CD4-positive, CD25-positive, alpha-beta regulatory T cell (primary cell): ENCODE measurements at regions not wholly inside any gene's neighbourhood (a gene's known extent, or its start where the extent isn't known, plus 50 kb on each side); places are given as distances from the start of the nearest gene placed in this dataset.
"Not testable (repeated sequence)": the region's sequence is repeated elsewhere in the genome, so short reads cannot be mapped to it uniquely, and the experiment has no call there.

ENCODE experiments used
- ATAC-seq, 2 donors: fragments of 150-1000 bp; cut with Tn5 transposase; one replicate each; pipeline ENCODE4 v1.10.0; 2021; ENCODE audit warnings: low read depth in 2 of 2, moderate number of reproducible peaks in 2 of 2, moderate library complexity in 1 of 2
- DNase-seq, 3 donors: peaks; one replicate each; pipeline versions ENCODE4 v3.0.0 to v3.0.0-alpha.2; 2012 to 2022; ENCODE audit warnings: mixed read lengths in 1 of 3
- H3K27ac ChIP-seq: one replicate; pipeline ENCODE4 v1.7.0; 2013; ENCODE audit warnings: mild to moderate bottlenecking, low read length; ENCODE audit not compliant: insufficient read depth, poor library complexity, severe bottlenecking
- H3K27me3 ChIP-seq: one replicate; pipeline ENCODE4 v1.7.0; 2013; ENCODE audit warnings: low read length; ENCODE audit not compliant: control insufficient read depth, insufficient read depth
- H3K36me3 ChIP-seq: one replicate; pipeline ENCODE4 v1.7.0; 2013; ENCODE audit warnings: mild to moderate bottlenecking, low read length, moderate library complexity; ENCODE audit not compliant: control insufficient read depth, insufficient read depth
- H3K4me1 ChIP-seq: 2 replicates; pipeline ENCODE4 v1.7.0; 2013; ENCODE audit warnings: mild to moderate bottlenecking, low read length; ENCODE audit not compliant: insufficient read depth, control insufficient read depth, poor library complexity, severe bottlenecking
- H3K4me3 ChIP-seq: one replicate; pipeline ENCODE4 v1.7.0; 2013; ENCODE audit warnings: low read depth, mild to moderate bottlenecking, low read length, moderate library complexity
- H3K9me3 ChIP-seq, 2 experiments: 1 replicate in 1 of 2; 2 replicates in 1 of 2; pipeline ENCODE4 v1.7.0; 2013; ENCODE audit warnings: low read length in 2 of 2, mild to moderate bottlenecking in 1 of 2, moderate library complexity in 1 of 2; ENCODE audit not compliant: control insufficient read depth in 2 of 2
- H3K27ac Mint-ChIP-seq, 3 donors: one replicate each; pipeline ENCODE4 v1.8.0; 2020 to 2022; ENCODE audit warnings: mild to moderate bottlenecking in 3 of 3, mixed read lengths in 3 of 3, moderate library complexity in 2 of 3
- H3K27me3 Mint-ChIP-seq: one replicate; pipeline ENCODE4 v1.8.0; 2022; ENCODE audit warnings: mild to moderate bottlenecking, mixed read lengths
- H3K36me3 Mint-ChIP-seq: one replicate; pipeline ENCODE4 v1.8.0; 2020; ENCODE audit warnings: mixed read lengths
- H3K4me1 Mint-ChIP-seq, 4 donors: one replicate each; pipeline ENCODE4 v1.8.0; 2020 to 2022; ENCODE audit warnings: mixed read lengths in 4 of 4, mild to moderate bottlenecking in 1 of 4
- H3K4me3 Mint-ChIP-seq, 4 donors: one replicate each; pipeline ENCODE4 v1.8.0; 2020 to 2022; ENCODE audit warnings: mild to moderate bottlenecking in 4 of 4, mixed read lengths in 4 of 4, moderate library complexity in 3 of 4
- H3K9me3 Mint-ChIP-seq, 7 donors: one replicate each; pipeline ENCODE4 v1.8.0; 2020 to 2022; ENCODE audit warnings: mixed read lengths in 7 of 7, mild to moderate bottlenecking in 3 of 7, moderate library complexity in 2 of 7

DNA sequence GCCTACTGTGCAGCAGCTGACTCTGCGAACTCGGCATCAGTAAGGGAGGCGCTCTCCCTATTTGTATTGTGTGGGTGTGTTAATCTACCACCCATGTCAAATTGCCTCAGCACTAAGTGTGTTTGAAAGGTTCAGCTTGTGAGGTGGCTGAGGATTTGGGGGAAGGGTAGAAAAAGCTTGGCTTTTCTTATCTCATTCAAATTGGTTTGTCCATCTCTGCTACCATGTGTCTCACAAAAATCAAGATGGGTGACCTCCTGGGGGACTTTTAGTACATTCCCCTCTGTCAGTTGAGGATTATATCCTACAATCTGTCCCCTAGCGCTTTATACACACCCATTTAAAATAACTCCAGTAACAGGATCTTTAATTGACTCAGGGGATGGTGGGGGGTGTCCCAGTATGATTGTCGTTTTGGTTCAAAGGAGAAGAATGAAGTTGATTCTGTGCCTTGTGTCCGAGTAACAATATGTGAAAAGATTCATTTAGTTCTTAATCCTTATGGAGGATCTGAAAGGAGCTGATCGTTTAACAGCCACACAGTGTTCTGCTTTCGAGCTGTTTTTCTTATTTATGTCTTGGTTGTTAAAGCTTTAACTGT is 609.6 kb downstream of the PKHD1 start:
- DNase-seq (no peak), ATAC-seq (no peak)
- H3K27ac ChIP-seq = no peak overlapping the region
- no peak overlapping the region for H3K4me3 Mint-ChIP-seq
- H3K4me1 Mint-ChIP-seq = no peaks in the 10 kb centered on the region
- no peaks in the 10 kb centered on the region for H3K4me1 ChIP-seq
- peaks cover 0 to 5% (median under 1%) of the 10 kb centered on the region in 7 donors for H3K9me3 Mint-ChIP-seq
- H3K9me3 ChIP-seq = no peaks in the 10 kb centered on the region
- H3K36me3 Mint-ChIP-seq = no peaks in the 10 kb centered on the region
- H3K27me3 Mint-ChIP-seq = no peaks in the 10 kb centered on the region
- no peaks in the 10 kb centered on the region for H3K27me3 ChIP-seq
- no peaks in the 10 kb centered on the region for H3K36me3 ChIP-seq
- H3K4me3 ChIP-seq = no peak overlapping the region
- no peak overlapping the region for H3K27ac Mint-ChIP-seq

- no peaks in the 10 kb centered on the region for H3K9me3 ChIP-seq
- H3K36me3 Mint-ChIP-seq = no peaks in the 10 kb centered on the region
- no peak overlapping the region for H3K27ac ChIP-seq
- no peaks in the 10 kb centered on the region for H3K27me3 Mint-ChIP-seq
- peaks cover 0 to 10% (median 4%) of the 10 kb centered on the region in 7 donors for H3K9me3 Mint-ChIP-seq
- no peak overlapping the region for H3K27ac Mint-ChIP-seq
- no peaks in the 10 kb centered on the region for H3K27me3 ChIP-seq
- H3K36me3 ChIP-seq = no peaks in the 10 kb centered on the region
- no peaks in the 10 kb centered on the region for H3K4me1 Mint-ChIP-seq
- no peak overlapping the region for H3K4me3 ChIP-seq
- ATAC-seq (no peak), DNase-seq (no peak)
- H3K4me3 Mint-ChIP-seq = no peak overlapping the region
- H3K4me1 ChIP-seq = no peaks in the 10 kb centered on the region
Observed at GRCh38 chr6:51479296-51479695, 608.1 kb downstream of the PKHD1 start.

GRCh38 chr6:51480040-51480439 is 607.4 kb downstream of the PKHD1 start:
- no peaks in the 10 kb centered on the region for H3K27me3 ChIP-seq

GRCh38 chr6:51485869-51486268 is 601.5 kb downstream of the PKHD1 start:
- H3K27me3 Mint-ChIP-seq, DNase-seq, H3K4me1 Mint-ChIP-seq, H3K9me3 ChIP-seq, H3K4me1 ChIP-seq, H3K4me3 Mint-ChIP-seq, H3K36me3 Mint-ChIP-seq, ATAC-seq, H3K36me3 ChIP-seq, H3K27ac Mint-ChIP-seq, H3K27me3 ChIP-seq, H3K27ac ChIP-seq, H3K4me3 ChIP-seq: not testable (repeated sequence)
- H3K9me3 Mint-ChIP-seq = peaks cover 0 to 24% (median 16%) of the 10 kb centered on the region in 7 donors

More at GRCh38 chr6:51480040-51480439, 607.4 kb downstream of the PKHD1 start:
- H3K9me3 Mint-ChIP-seq = peaks cover 0 to 12% (median 4%) of the 10 kb centered on the region in 7 donors
- ATAC-seq (no peak), DNase-seq (no peak)
- no peak overlapping the region for H3K4me3 Mint-ChIP-seq
- H3K36me3 Mint-ChIP-seq = no peaks in the 10 kb centered on the region
- no peaks in the 10 kb centered on the region for H3K27me3 Mint-ChIP-seq
- Histone ChIP-seq H3K36me3 (no peaks in the 10 kb centered on the region), H3K9me3 (no peaks in the 10 kb centered on the region), H3K4me1 (no peaks in the 10 kb centered on the region), H3K4me3 (no peak overlapping the region), H3K27ac (no peak overlapping the region)
- no peak overlapping the region for H3K27ac Mint-ChIP-seq
- no peaks in the 10 kb centered on the region for H3K4me1 Mint-ChIP-seq

DNA sequence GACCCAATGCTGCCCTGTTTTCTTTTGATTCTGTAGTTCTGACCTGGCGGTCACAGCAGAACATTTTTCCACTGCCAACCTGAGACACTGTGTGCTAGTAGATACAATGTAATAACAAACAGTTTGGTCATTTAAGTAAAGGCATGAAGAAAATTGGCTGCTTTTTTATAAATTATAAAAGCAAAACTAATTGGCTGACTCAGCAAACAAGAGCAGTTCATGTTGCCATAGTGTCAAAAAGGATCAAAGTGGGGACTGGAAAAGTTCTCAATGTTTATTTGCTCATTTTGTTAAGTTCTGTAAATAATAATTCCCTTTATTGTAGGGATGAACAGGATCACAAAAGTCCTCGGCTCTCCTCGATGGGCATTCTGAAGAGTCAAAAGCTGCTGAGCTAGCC is 599.5 kb downstream of the PKHD1 start:
- H3K27ac Mint-ChIP-seq = no peak overlapping the region
- no peaks in the 10 kb centered on the region for H3K27me3 Mint-ChIP-seq
- DNase-seq (no peak), ATAC-seq (no peak)
- no peaks in the 10 kb centered on the region for H3K4me1 Mint-ChIP-seq
- no peak overlapping the region for H3K4me3 ChIP-seq
- no peaks in the 10 kb centered on the region for H3K4me1 ChIP-seq
- no peak overlapping the region for H3K27ac ChIP-seq
- H3K36me3 ChIP-seq = no peaks in the 10 kb centered on the region
- H3K27me3 ChIP-seq = no peaks in the 10 kb centered on the region
- peaks cover 0 to 26% (median 11%) of the 10 kb centered on the region in 7 donors for H3K9me3 Mint-ChIP-seq
- no peaks in the 10 kb centered on the region for H3K9me3 ChIP-seq
- H3K36me3 Mint-ChIP-seq = no peaks in the 10 kb centered on the region
- no peak overlapping the region for H3K4me3 Mint-ChIP-seq

DNA sequence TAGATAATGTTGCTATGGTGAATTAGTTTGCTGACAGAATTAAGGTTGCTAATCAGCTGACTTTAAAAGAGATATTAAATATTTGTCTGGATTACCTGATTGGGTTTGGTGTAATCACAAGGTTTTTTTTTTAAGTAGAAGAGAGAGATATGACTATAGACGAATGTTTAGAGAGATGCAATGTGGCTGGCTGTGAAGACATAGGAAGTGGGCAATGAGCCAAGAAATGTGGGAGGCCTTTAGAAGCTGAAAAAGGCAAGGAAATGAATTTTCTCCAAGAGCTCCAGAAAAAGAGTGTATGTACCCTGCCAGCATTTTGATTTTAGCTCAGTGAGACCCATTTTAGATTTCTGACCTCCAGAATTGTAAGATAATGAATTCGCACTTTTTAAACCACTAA is 598.3 kb downstream of the PKHD1 start:
- no peaks in the 10 kb centered on the region for H3K36me3 ChIP-seq
- no peak overlapping the region for H3K27ac ChIP-seq
- no peak for DNase-seq
- no peak for ATAC-seq
- no peaks in the 10 kb centered on the region for H3K9me3 ChIP-seq
- Mint-ChIP-seq H3K27ac (no peak overlapping the region), H3K4me1 (no peaks in the 10 kb centered on the region), H3K36me3 (no peaks in the 10 kb centered on the region), H3K4me3 (no peak overlapping the region), H3K9me3 (peaks cover 0 to 18% (median 6%) of the 10 kb centered on the region in 7 donors), H3K27me3 (no peaks in the 10 kb centered on the region)
- no peak overlapping the region for H3K4me3 ChIP-seq
- no peaks in the 10 kb centered on the region for H3K4me1 ChIP-seq
- H3K27me3 ChIP-seq = no peaks in the 10 kb centered on the region

DNA sequence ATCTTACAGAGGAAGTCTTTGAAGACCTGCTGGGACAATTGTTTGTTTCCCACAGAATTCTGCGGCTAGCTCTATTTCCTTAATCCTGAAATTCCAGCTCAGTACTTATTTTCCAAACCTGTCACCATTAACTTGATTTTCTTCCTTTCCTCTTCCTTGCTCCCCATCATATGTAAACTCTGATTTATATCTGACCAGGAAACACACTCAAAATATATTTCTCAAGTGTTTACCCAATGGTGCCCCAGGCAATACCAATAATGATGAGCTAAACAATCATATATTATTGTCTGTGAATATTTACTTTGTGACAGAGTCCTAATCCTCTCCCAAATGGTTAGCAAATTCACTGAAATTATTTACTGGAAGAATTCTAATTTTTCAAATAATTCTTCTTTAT is 597.3 kb downstream of the PKHD1 start:
- ATAC-seq (no peak), DNase-seq (no peak)
- no peaks in the 10 kb centered on the region for H3K4me1 ChIP-seq
- Mint-ChIP-seq H3K27ac (no peak overlapping the region), H3K36me3 (no peaks in the 10 kb centered on the region), H3K4me3 (no peak overlapping the region), H3K27me3 (no peaks in the 10 kb centered on the region), H3K9me3 (peaks cover 0 to 18% (median 5%) of the 10 kb centered on the region in 7 donors), H3K4me1 (no peaks in the 10 kb centered on the region)
- H3K9me3 ChIP-seq = no peaks in the 10 kb centered on the region
- H3K4me3 ChIP-seq = no peak overlapping the region
- H3K27me3 ChIP-seq = no peaks in the 10 kb centered on the region
- H3K36me3 ChIP-seq = no peaks in the 10 kb centered on the region
- no peak overlapping the region for H3K27ac ChIP-seq

DNA sequence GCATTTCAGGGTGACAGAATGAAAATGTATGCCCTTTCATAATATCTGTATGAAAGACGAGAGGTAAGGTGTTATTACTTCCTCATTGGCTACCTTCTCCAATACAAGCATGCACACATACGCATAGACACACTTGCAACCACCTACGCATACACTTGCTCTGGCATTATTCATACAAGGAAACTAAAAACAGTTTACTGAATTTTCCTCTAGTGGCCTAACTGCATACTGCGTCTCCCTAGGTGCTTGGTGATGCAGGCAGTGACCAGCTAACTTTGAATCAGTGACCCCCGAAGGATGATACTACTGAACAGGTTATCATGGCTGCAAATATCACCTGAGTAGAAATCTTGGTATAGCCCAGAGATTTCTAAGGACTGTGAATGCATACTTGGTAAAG is 593.1 kb downstream of the PKHD1 start:
- Histone ChIP-seq H3K36me3 (no peaks in the 10 kb centered on the region), H3K9me3 (no peaks in the 10 kb centered on the region), H3K4me1 (no peaks in the 10 kb centered on the region), H3K4me3 (no peak overlapping the region), H3K27ac (no peak overlapping the region), H3K27me3 (no peaks in the 10 kb centered on the region)
- Mint-ChIP-seq H3K4me1 (no peaks in the 10 kb centered on the region), H3K4me3 (no peak overlapping the region), H3K27ac (no peak overlapping the region), H3K36me3 (no peaks in the 10 kb centered on the region), H3K9me3 (peaks cover 0 to 17% (median 4%) of the 10 kb centered on the region in 7 donors), H3K27me3 (no peaks in the 10 kb centered on the region)
- DNase-seq = no peak
- no peak for ATAC-seq
